ENCODE measurements at regions not wholly inside any gene's neighbourhood (a gene's known extent, or its start where the extent isn't known, plus 50 kb on each side); places are given as distances from the start of the nearest gene placed in this dataset.

DNA sequence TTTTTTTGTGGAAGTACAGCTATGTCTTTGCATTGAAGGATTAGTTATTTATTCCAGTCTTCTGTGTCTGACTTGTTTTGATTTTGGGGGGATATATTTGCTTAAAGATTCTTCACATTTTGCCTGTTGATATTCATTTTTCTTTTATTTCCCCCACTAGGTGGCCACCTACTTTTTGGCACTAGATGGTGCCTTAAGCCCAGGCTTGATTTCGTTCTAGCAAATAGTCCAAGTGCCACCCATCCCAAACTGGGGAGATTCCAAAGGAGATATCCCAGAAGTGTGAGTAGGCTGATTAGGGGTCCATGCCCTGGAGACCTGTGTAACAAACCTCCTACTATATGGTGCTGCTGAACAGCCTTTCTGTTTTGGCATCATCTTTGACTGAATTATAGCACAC, 80.0 kb upstream of the SPATA16 start:
- Histone ChIP-seq H3K9me3 (replicated peaks; ENCODE audit: control insufficient read depth, insufficient read depth, low read length) (no peaks in the 10 kb centered on the region), H2AFZ (ENCODE audit: low read depth, low read length) (peak overlapping the region; percentile 48), H3K4me2 (ENCODE audit: insufficient read depth, low read length) (no peak overlapping the region), H3K9ac (replicated peaks; ENCODE audit: extremely low read depth, insufficient read depth, low read length) (no peak overlapping the region), H3K27me3 (ENCODE audit: control insufficient read depth in 2 of 2, insufficient read depth in 2 of 2, low read length in 2 of 2) (peaks cover 5 to 8% of the 10 kb centered on the region in 2 experiments), H3K9me1 (replicated peaks; ENCODE audit: control insufficient read depth, extremely low read depth, insufficient read depth, low read length) (no peaks in the 10 kb centered on the region), H3K4me1 (ENCODE audit: control insufficient read depth, extremely low read depth, insufficient read depth, low read length) (no peaks in the 10 kb centered on the region), H3K36me3 (ENCODE audit: control insufficient read depth in 2 of 2, extremely low read depth in 1 of 2, insufficient read depth in 2 of 2, low read length in 2 of 2) (no peaks in the 10 kb centered on the region), H4K20me1 (replicated peaks; ENCODE audit: control insufficient read depth, extremely low read depth, insufficient read depth, low read length) (no peaks in the 10 kb centered on the region), H3K79me2 (ENCODE audit: control insufficient read depth, insufficient read depth, low read length) (no peaks in the 10 kb centered on the region), H3K4me3 (replicated peaks in 1 of 3; ENCODE audit: insufficient read depth in 1 of 3, low read depth in 1 of 3, low read length in 3 of 3) (no peak overlapping the region), H3K27ac (ENCODE audit: insufficient read depth, low read depth, low read length) (no peak overlapping the region)
- BruUV-seq (replicated peaks), result no TSS peak
- dilution Hi-C loops (cut with MboI; ENCODE audit: extremely low pct_ligation_motif_present, low sequenced_read_pairs) (no loop called here), intact Hi-C loops (cut with micrococcal nuclease) (loop anchor here (1.0 kb wide), 1 partner anchor 332 kb away; no protein-coding TSS in a partner anchor)
- ChIA-PET CTCF (interaction anchor here (0.6 to 1.2 kb wide), 3 partner anchors 28 to 333 kb away, joined by 3 to 11 read pairs (median 3); no protein-coding TSS in a partner anchor), POLR2A (no interaction called here)
- DNase-seq (ENCODE audit: low read depth, low spot score), result peak; percentile 37
- peak; percentile 81 for FAIRE-seq
- TF ChIP-seq EZH2 (IDR thresholded peaks at IDR 0.05; ENCODE audit: borderline replicate concordance, low read depth, low read length, severe bottlenecking) (no peak), MYC (IDR thresholded peaks at IDR 0.05; ENCODE audit: low read depth, low read length) (no peak)
- TF ChIP-seq, protein P1, sequence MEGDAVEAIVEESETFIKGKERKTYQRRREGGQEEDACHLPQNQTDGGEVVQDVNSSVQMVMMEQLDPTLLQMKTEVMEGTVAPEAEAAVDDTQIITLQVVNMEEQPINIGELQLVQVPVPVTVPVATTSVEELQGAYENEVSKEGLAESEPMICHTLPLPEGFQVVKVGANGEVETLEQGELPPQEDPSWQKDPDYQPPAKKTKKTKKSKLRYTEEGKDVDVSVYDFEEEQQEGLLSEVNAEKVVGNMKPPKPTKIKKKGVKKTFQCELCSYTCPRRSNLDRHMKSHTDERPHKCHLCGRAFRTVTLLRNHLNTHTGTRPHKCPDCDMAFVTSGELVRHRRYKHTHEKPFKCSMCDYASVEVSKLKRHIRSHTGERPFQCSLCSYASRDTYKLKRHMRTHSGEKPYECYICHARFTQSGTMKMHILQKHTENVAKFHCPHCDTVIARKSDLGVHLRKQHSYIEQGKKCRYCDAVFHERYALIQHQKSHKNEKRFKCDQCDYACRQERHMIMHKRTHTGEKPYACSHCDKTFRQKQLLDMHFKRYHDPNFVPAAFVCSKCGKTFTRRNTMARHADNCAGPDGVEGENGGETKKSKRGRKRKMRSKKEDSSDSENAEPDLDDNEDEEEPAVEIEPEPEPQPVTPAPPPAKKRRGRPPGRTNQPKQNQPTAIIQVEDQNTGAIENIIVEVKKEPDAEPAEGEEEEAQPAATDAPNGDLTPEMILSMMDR (IDR thresholded peaks at IDR 0.05; ENCODE audit: extremely low read depth in 1 of 2, insufficient read depth in 1 of 2, low read depth in 1 of 2, low read length in 2 of 2), result peak; percentile 25 to 35

DNA sequence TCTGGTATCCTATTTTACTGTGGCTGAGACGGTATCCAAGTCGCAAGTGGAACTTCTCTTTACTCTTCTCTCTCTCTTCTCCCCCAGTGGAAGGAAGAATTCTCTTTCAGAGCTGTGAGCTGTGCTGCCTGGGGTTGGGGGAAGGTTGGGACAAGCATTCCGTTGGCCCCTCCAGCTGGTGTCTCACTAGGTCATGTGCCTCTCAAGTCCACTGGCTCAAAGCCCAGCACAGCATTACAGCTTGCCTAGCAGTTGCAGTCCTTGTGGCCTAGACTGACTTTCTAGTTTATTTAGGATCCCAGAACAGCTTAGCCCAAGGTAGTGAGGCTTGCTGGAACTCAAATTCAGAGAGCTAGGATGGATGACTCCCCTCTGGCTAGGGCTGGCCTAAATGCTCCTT, 76.1 kb upstream of the SPATA16 start:
- no TSS peak for BruUV-seq (replicated peaks)
- Histone ChIP-seq H3K36me3 (ENCODE audit: control insufficient read depth in 2 of 2, extremely low read depth in 1 of 2, insufficient read depth in 2 of 2, low read length in 2 of 2) (no peaks in the 10 kb centered on the region), H3K27ac (ENCODE audit: insufficient read depth, low read depth, low read length) (no peak overlapping the region), H3K4me1 (ENCODE audit: control insufficient read depth, extremely low read depth, insufficient read depth, low read length) (no peaks in the 10 kb centered on the region), H3K9ac (replicated peaks; ENCODE audit: extremely low read depth, insufficient read depth, low read length) (no peak overlapping the region), H3K9me1 (replicated peaks; ENCODE audit: control insufficient read depth, extremely low read depth, insufficient read depth, low read length) (no peaks in the 10 kb centered on the region), H2AFZ (ENCODE audit: low read depth, low read length) (no peak overlapping the region), H3K79me2 (ENCODE audit: control insufficient read depth, insufficient read depth, low read length) (no peaks in the 10 kb centered on the region), H3K4me2 (ENCODE audit: insufficient read depth, low read length) (no peak overlapping the region), H3K4me3 (replicated peaks in 1 of 3; ENCODE audit: insufficient read depth in 1 of 3, low read depth in 1 of 3, low read length in 3 of 3) (no peak overlapping the region), H4K20me1 (replicated peaks; ENCODE audit: control insufficient read depth, extremely low read depth, insufficient read depth, low read length) (no peaks in the 10 kb centered on the region), H3K9me3 (replicated peaks; ENCODE audit: control insufficient read depth, insufficient read depth, low read length) (no peaks in the 10 kb centered on the region), H3K27me3 (ENCODE audit: control insufficient read depth in 2 of 2, insufficient read depth in 2 of 2, low read length in 2 of 2) (peaks cover 5 to 6% of the 10 kb centered on the region in 2 experiments)
- intact Hi-C loops (cut with micrococcal nuclease), result no loop called here
- dilution Hi-C loops (cut with MboI; ENCODE audit: extremely low pct_ligation_motif_present, low sequenced_read_pairs), result no loop called here
- CTCF ChIA-PET, result no interaction called here
- DNase-seq (ENCODE audit: low read depth, low spot score) (no peak), FAIRE-seq (no peak)
- TF ChIP-seq POLR2AphosphoS5 (IDR thresholded peaks at IDR 0.05; ENCODE audit: insufficient read depth, low read depth, low read length) (no peak), EZH2 (IDR thresholded peaks at IDR 0.05; ENCODE audit: borderline replicate concordance, low read depth, low read length, severe bottlenecking) (no peak), GATA2 (IDR thresholded peaks at IDR 0.05; ENCODE audit: insufficient read depth, insufficient read length, low read depth, low read length) (no peak), MYC (IDR thresholded peaks at IDR 0.05; ENCODE audit: low read depth, low read length) (no peak), MAX (IDR thresholded peaks at IDR 0.05; ENCODE audit: insufficient read depth, insufficient read length) (no peak), FOS (IDR thresholded peaks at IDR 0.05; ENCODE audit: borderline replicate concordance, insufficient read depth, low read length) (no peak), POLR2A (IDR thresholded peaks at IDR 0.05; ENCODE audit: low read depth, low read length) (no peak), JUN (IDR thresholded peaks at IDR 0.05; ENCODE audit: borderline replicate concordance, insufficient read depth, insufficient read length, low read depth) (no peak)
- TF ChIP-seq, protein P1 (IDR thresholded peaks at IDR 0.05; ENCODE audit: extremely low read depth in 1 of 2, insufficient read depth in 1 of 2, low read depth in 1 of 2, low read length in 2 of 2), result no peak
- POLR2A ChIA-PET, result no interaction called here

Data from endothelial cell of umbilical vein (primary cell).